D721Med (cell line): ENCODE measurements at regions not wholly inside any gene's neighbourhood (a gene's known extent, or its start where the extent isn't known, plus 50 kb on each side); places are given as distances from the start of the nearest gene placed in this dataset.
"Not testable (repeated sequence)": the region's sequence is repeated elsewhere in the genome, so short reads cannot be mapped to it uniquely, and the experiment has no call there.

Source experiments
- DNase-seq: peaks from one replicate; pipeline ENCODE4 v3.0.0; 2011; ENCODE audit warnings: low spot score; ENCODE audit not compliant: insufficient read length
- FAIRE-seq: peaks from 2 replicates; lab custom pipeline; 2011; peaks lifted over from hg19 to GRCh38; lab: Jason Lieb, UNC
- TF ChIP-seq, protein P1 (sequence below): IDR thresholded peaks from 2 replicates; pipeline ENCODE4 v1.5.1; 2012; ENCODE audit warnings: mild to moderate bottlenecking, control low read depth; ENCODE audit not compliant: insufficient read depth; ENCODE audit errors: missing control alignments

DNA sequence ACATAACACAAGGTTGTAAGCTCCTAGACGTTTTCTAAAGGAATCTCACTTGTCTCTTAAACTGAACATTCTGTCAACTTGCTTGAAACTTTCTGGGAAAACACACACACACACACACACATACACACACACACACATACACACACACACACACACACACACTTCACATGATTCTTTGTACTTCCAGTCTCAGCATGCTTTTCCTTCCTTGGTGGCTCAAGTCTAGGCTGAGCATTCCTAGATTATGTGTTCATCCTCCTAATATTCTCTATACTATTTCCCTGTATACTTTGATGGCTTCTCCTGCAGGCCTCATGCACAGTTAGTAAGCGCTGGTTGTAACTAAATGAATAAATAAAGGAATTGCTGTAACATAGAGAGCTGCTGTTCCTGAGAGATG is 372.1 kb downstream of the PTPRC start:
- FAIRE-seq, result no peak
- TF ChIP-seq, protein P1, sequence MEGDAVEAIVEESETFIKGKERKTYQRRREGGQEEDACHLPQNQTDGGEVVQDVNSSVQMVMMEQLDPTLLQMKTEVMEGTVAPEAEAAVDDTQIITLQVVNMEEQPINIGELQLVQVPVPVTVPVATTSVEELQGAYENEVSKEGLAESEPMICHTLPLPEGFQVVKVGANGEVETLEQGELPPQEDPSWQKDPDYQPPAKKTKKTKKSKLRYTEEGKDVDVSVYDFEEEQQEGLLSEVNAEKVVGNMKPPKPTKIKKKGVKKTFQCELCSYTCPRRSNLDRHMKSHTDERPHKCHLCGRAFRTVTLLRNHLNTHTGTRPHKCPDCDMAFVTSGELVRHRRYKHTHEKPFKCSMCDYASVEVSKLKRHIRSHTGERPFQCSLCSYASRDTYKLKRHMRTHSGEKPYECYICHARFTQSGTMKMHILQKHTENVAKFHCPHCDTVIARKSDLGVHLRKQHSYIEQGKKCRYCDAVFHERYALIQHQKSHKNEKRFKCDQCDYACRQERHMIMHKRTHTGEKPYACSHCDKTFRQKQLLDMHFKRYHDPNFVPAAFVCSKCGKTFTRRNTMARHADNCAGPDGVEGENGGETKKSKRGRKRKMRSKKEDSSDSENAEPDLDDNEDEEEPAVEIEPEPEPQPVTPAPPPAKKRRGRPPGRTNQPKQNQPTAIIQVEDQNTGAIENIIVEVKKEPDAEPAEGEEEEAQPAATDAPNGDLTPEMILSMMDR, result no peak

DNA sequence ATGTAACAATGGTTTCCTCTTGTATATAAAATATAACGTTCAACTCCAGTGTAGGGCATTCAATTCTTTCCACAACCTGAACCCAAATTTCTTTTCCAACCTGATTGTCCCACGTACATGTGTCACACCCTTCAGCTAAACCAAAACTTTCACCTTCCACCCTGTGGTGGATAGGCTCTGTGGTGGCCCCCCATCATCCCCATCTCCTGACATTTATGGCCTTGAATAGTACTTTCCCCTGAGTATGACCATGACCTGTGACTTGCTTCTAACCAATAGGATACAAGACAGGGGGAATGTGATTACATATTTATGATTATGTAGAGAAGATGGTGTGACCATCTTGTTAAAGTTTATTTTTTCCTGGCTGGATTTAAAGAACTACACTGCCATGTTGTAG is 377.0 kb downstream of the PTPRC start:
- FAIRE-seq (no peak), DNase-seq (no peak)
- TF ChIP-seq, protein P1, result no peak

More for the DNA sequence above, 372.1 kb downstream of the PTPRC start:
- DNase-seq, result no peak

DNA sequence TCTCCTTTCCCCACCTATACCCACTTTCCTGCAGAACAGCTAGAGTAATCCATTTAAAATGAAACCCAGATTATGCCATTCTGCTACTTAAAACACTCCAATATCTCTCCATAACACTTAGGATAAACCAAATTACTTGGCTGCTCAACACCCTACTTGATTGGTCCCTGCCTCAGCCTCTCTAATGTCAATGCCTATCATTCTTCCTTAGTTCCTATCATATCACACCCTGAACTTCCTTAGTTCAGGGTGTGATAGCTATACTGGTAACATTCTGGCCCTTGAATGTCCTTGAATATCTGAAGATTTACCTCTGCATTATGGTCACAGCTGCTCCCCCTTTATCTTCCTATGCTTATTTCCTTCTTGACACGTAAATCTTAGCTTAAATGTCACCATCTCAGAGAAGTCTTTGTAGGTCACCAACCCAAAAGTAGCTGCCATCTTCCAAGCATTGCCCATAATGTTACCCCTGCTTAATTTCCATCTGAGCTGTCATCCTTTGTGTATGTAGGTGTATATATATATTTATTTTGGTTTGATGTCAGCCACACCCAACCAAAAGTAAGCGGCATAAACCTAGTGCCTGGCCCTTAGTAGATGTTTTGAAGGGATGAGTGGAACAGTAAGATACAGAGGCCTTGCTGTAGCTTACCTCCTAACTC is 379.8 kb downstream of the PTPRC start:
- FAIRE-seq (no peak), DNase-seq (no peak)
- TF ChIP-seq, protein P1, result no peak

DNA sequence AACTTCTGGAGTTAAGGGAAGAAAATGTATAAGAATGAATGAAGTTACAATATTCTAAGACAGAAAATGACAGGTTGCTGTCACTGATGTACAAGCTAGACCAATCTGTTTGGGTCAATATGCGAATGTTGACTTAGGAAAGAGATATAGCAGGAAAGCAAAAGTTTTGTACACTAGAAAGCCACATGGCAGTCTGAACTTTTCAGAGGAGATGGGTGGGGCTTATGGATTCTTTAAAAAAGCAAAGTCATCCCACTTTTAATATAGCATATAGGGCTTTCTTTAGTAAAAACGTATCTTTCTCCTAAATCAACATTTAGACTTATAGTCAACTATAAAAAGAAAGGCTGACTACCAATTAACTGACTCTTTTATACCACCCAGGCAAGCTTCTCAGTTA is 381.2 kb downstream of the PTPRC start:
- DNase-seq, result no peak
- TF ChIP-seq, protein P1, result no peak
- peak; percentile 56 for FAIRE-seq

DNA sequence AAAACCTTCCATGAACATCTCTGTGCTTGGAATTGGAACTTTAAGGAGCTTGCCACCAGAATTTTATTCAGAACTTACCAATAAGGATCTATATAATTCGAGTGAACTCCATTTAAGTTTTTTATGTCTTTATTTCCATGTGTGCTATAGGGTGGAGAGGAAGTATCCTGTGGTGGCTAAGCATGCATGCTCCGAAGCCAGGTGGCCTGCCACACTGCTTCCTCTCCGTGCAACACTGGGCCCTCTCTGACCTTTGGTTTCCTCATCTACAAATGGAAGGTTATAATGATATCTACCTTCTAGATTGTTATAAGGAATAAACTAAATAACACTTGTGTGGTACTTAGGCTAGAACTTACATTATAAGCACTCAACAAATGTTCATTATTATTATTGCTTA is 382.1 kb downstream of the PTPRC start:
- DNase-seq (no peak), FAIRE-seq (peak; percentile 53)
- TF ChIP-seq, protein P1, result no peak

DNA sequence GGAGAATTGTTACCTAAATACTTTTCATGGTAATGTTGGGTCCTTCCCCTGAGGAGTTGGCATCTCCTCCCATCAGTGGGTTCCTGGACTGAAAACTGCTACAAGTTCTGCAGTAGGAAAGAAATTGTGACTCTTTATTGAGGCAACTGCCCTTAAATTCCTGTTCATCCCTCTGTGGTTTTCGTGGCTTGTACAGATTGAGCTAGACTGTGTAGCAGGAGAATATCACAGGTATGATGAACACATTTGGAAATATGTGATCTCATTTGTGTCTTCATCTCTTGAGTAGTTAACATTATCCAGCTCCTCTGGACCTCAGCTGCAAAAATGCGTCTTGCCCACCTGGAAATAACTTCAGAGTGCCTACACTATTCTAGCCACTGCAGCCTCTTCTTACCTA is 390.6 kb downstream of the PTPRC start:
- TF ChIP-seq, protein P1, result no peak
- DNase-seq (no peak), FAIRE-seq (no peak)

DNA sequence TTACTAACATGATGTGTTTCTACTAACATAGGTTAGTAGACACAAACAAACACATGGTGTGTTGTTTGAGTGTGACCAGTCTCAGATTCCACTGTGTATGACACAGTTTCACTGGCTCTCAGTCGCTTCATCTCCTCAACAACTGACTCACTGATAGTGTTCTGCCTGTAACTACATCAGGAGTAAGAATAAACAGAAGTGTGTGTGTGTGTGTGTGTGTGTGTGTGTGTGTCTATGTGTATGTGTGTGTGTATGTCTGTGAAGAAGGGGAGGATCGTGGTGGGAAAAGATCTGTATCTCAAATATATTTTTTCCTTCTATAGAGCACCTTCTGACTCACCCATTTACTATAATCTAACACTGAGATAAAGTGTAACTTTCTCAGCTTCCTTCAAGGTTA is 391.0 kb downstream of the PTPRC start:
- TF ChIP-seq, protein P1, result no peak
- FAIRE-seq, result peak; percentile 64
- DNase-seq, result no peak

DNA sequence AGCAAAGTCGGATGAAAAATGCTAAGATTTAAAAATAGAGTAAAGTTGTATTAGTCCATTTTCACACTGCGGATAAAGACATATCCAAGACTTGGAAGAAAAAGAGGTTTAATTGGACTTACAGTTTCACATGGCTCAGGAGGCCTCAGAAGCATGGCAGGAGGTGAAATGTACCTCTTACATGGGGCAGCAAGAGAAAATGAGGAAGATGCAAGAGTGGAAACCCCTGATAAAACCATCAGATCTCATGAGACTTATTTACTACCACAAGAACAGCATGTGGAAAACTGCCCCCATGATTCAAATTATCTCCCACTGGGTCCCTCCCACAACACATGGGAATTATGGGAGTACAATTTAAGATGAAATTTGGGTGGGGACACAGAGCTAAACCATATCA is 391.7 kb downstream of the PTPRC start:
- not testable (repeated sequence) for FAIRE-seq, DNase-seq

DNA sequence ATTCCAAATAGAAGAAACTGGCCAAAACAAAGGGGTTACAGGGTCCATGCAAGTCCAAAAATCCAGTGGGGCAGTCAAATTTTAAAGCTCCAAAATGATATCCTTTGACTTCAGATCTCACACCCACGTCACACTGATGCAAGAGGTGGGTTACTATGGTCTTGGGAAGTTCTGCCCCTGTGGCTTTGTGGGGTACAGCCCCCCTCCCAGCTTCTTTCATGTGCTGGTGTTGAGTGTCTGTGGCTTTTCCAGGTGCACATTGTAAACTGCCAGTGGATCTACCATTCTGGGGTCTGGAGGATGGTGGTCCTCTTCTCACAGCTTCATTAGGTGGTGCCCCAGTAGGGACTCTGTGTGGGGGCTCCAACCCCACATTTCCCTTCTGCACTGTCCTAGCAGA is 392.3 kb downstream of the PTPRC start:
- DNase-seq, FAIRE-seq: not testable (repeated sequence)

DNA sequence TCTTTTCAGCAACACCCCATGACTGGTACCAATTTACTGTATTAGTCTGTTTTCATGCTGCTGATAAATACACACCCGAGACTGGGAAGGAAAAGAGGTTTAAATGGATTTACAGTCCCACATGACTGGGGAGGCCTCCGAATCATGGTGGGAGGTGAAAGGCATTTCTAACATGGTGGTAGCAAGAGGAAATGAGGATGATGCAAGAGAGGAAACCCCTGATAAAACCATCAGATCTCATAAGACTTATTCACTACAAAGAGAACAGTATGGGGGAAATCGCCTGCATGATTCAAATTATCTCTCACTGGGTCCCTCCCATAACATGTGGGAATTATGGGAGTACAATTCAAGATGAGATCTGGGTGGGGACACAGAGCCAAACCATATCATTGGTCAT is 393.6 kb downstream of the PTPRC start:
- FAIRE-seq, result peak; percentile 6
- not testable (repeated sequence) for DNase-seq
